ENCODE measurements at regions not wholly inside any gene's neighbourhood (a gene's known extent, or its start where the extent isn't known, plus 50 kb on each side); places are given as distances from the start of the nearest gene placed in this dataset.

GRCh38 chr11:69365558-69365957 is 71.6 kb downstream of the MYEOV start:
- DNase-seq (ENCODE audit: low read depth in 2 of 2): no peak

GRCh38 chr11:69366591-69366990 is 72.6 kb downstream of the MYEOV start:
- DNase-seq (ENCODE audit: low read depth in 2 of 2): no peak

- no peak for DNase-seq (ENCODE audit: low read depth in 2 of 2)
Observed at GRCh38 chr11:69367211-69367964, 73.4 kb downstream of the MYEOV start.

GRCh38 chr11:69368119-69368880 is 74.3 kb downstream of the MYEOV start:
- no peak for DNase-seq (ENCODE audit: low read depth in 2 of 2)

- DNase-seq (ENCODE audit: low read depth in 2 of 2): no peak
Observed at GRCh38 chr11:69369210-69369825, 75.4 kb downstream of the MYEOV start.

- DNase-seq (ENCODE audit: low read depth in 2 of 2): no peak
Observed at GRCh38 chr11:69369945-69370344, 76.0 kb downstream of the MYEOV start.

- DNase-seq (ENCODE audit: low read depth in 2 of 2): no peak
Observed at GRCh38 chr11:69370984-69371709, 77.2 kb downstream of the MYEOV start.

GRCh38 chr11:69371731-69372588 is 78.0 kb downstream of the MYEOV start:
- no peak for DNase-seq (ENCODE audit: low read depth in 2 of 2)

- no peak for DNase-seq (ENCODE audit: low read depth in 2 of 2)
Observed at GRCh38 chr11:69372589-69373250, 78.8 kb downstream of the MYEOV start.

- DNase-seq (ENCODE audit: low read depth in 2 of 2): no peak
Observed at GRCh38 chr11:69373251-69373635, 79.3 kb downstream of the MYEOV start.

GRCh38 chr11:69374110-69374945 is 80.4 kb downstream of the MYEOV start:
- DNase-seq (ENCODE audit: low read depth in 2 of 2): no peak

GRCh38 chr11:69374946-69375310 is 81.0 kb downstream of the MYEOV start:
- DNase-seq (ENCODE audit: low read depth in 2 of 2): no peak

GRCh38 chr11:69375316-69376154 is 81.6 kb downstream of the MYEOV start:
- DNase-seq (ENCODE audit: low read depth in 2 of 2): no peak

GRCh38 chr11:69376155-69377028 is 82.4 kb downstream of the MYEOV start:
- DNase-seq (ENCODE audit: low read depth in 2 of 2): no peak

- DNase-seq (ENCODE audit: low read depth in 2 of 2): no peak
Observed at GRCh38 chr11:69377029-69377952, 83.3 kb downstream of the MYEOV start.

GRCh38 chr11:69377953-69378302 is 84.0 kb downstream of the MYEOV start:
- DNase-seq (ENCODE audit: low read depth in 2 of 2): no peak

Measured in stimulated activated CD4-positive, alpha-beta T cell treated with anti-CD3 and anti-CD28 coated beads, Interleukin-4, amount 100 ng/mL, for 48 hours (primary cell).